ENCODE measurements at regions not wholly inside any gene's neighbourhood (a gene's known extent, or its start where the extent isn't known, plus 50 kb on each side); places are given as distances from the start of the nearest gene placed in this dataset.
"Not testable (repeated sequence)": the region's sequence is repeated elsewhere in the genome, so short reads cannot be mapped to it uniquely, and the experiment has no call there.

- no peak for DNase-seq
Measured at GRCh38 chr18:998936-999335, 94.3 kb downstream of the ADCYAP1 start.

- DNase-seq, result peak; percentile 78
Measured at GRCh38 chr18:1002653-1003178, 98.0 kb downstream of the ADCYAP1 start.

- DNase-seq, result no peak
Measured at GRCh38 chr18:1003499-1003898, 98.8 kb downstream of the ADCYAP1 start.

- no peak for DNase-seq
Measured at GRCh38 chr18:1006304-1006703, 101.6 kb downstream of the ADCYAP1 start.

- DNase-seq, result no peak
Measured at GRCh38 chr18:1006965-1007364, 102.3 kb downstream of the ADCYAP1 start.

GRCh38 chr18:1011349-1011748 lies 106.7 kb downstream of the ADCYAP1 start:
- DNase-seq, result no peak

- no peak for DNase-seq
Measured at GRCh38 chr18:1012775-1013174, 108.1 kb downstream of the ADCYAP1 start.

- DNase-seq, result peak; percentile 51
Measured at GRCh38 chr18:1013951-1014350, 109.3 kb downstream of the ADCYAP1 start.

- no peak for DNase-seq
Measured at GRCh38 chr18:1014509-1014908, 109.8 kb downstream of the ADCYAP1 start.

- peak; percentile 68 for DNase-seq
Measured at GRCh38 chr18:1014951-1015624, 110.4 kb downstream of the ADCYAP1 start.

- no peak for DNase-seq
Measured at GRCh38 chr18:1015777-1016176, 111.1 kb downstream of the ADCYAP1 start.

- no peak for DNase-seq
Measured at GRCh38 chr18:1017227-1018058, 112.8 kb downstream of the ADCYAP1 start.

GRCh38 chr18:1018181-1018681 lies 113.6 kb downstream of the ADCYAP1 start:
- DNase-seq, result no peak

- no peak for DNase-seq
Measured at GRCh38 chr18:1019191-1019590, 114.5 kb downstream of the ADCYAP1 start.

GRCh38 chr18:1020731-1021344 lies 116.2 kb downstream of the ADCYAP1 start:
- DNase-seq, result no peak

GRCh38 chr18:1026930-1027329 lies 122.3 kb downstream of the ADCYAP1 start:
- DNase-seq, result no peak

- DNase-seq, result not testable (repeated sequence)
Measured at GRCh38 chr18:1033092-1033491, 128.4 kb downstream of the ADCYAP1 start.

- no peak for DNase-seq
Measured at GRCh38 chr18:1034971-1035370, 130.3 kb downstream of the ADCYAP1 start.

- DNase-seq, result no peak
Measured at GRCh38 chr18:1036926-1037325, 132.3 kb downstream of the ADCYAP1 start.

GRCh38 chr18:1037776-1038175 lies 133.1 kb downstream of the ADCYAP1 start:
- no peak for DNase-seq

- no peak for DNase-seq
Measured at GRCh38 chr18:1039421-1039820, 134.8 kb downstream of the ADCYAP1 start.

- DNase-seq, result not testable (repeated sequence)
Measured at GRCh38 chr18:1043039-1043438, 138.4 kb downstream of the ADCYAP1 start.

- no peak for DNase-seq
Measured at GRCh38 chr18:1045658-1046057, 141.0 kb downstream of the ADCYAP1 start.
